Transverse colon (tissue), 4 donors: ENCODE measurements at regions not wholly inside any gene's neighbourhood (a gene's known extent, or its start where the extent isn't known, plus 50 kb on each side); places are given as distances from the start of the nearest gene placed in this dataset.
"Not testable (repeated sequence)": the region's sequence is repeated elsewhere in the genome, so short reads cannot be mapped to it uniquely, and the experiment has no call there.

Experiments used
- CTCF ChIP-seq, 5 experiments: fragments of 200-600 bp in 3 of 5; fragments of 450-650 bp in 2 of 5; sonication (generic) in 3 of 5; IDR thresholded peaks; 1 replicate in 2 of 5; 2 replicates in 3 of 5; pipeline ENCODE4 v1.5.1; 2016 to 2017; ENCODE audit warnings: antibody characterized with exemption in 5 of 5, inconsistent platforms in 3 of 5, mild to moderate bottlenecking in 2 of 5, moderate library complexity in 1 of 5
- POLR2AphosphoS5 ChIP-seq, 3 donors: sonication (generic); formaldehyde crosslinking; IDR thresholded peaks; one replicate each; pipeline ENCODE4 v1.6.1; 2016; ENCODE audit warnings: antibody characterized with exemption in 3 of 3

GRCh38 chr10:124190476-124190875, 97.1 kb upstream of the CHST15 start:
- not testable (repeated sequence) for TF ChIP-seq POLR2AphosphoS5, CTCF (IDR thresholded peaks at IDR 0.05)
